GM21619 (cell line): ENCODE measurements at regions not wholly inside any gene's neighbourhood (a gene's known extent, or its start where the extent isn't known, plus 50 kb on each side); places are given as distances from the start of the nearest gene placed in this dataset.

Experiments used
- ATAC-seq: cut with Tn5 transposase; IDR thresholded peaks from one replicate; pipeline ENCODE4 v1.9.1; 2021; ENCODE audit not compliant: unreplicated experiment

DNA sequence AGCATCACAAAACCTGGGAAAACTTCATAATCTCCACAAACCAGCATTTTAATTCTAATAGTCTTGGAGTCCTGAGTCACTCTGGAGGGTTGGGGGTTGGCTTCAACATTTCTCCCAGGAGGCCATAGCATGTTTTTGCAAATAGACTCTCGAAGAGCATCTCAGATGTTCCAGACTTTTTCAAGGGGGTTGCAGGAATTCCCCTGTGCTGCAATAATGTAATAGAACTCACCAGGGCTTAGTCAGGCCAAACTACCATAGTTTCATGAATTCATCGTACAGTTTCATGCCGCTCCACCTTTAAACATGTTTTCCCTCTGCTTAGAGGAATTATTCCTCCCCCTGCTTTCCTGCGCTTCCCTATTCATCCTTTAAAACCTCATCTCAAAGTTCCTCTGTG lies 499.5 kb upstream of the KLF4 start:
- no peak for ATAC-seq

DNA sequence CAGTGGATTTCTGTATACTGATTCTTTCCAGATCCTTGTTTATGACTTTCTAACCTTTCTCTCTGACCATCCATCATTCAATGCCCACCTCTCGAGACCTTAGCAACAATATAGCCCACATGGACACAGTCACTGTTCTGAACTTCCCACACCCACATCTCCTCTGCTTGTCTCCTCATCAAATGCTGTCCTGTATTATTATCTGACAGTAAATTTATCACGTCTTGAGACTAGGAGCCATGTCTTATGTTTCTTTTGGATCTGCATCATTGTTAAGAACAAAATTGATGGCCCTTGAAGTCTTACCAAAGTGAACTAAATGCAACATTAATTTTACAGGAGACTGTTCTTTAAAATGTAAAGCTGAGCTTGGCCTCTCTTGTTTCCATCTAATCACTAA lies 495.4 kb upstream of the KLF4 start:
- no peak for ATAC-seq

DNA sequence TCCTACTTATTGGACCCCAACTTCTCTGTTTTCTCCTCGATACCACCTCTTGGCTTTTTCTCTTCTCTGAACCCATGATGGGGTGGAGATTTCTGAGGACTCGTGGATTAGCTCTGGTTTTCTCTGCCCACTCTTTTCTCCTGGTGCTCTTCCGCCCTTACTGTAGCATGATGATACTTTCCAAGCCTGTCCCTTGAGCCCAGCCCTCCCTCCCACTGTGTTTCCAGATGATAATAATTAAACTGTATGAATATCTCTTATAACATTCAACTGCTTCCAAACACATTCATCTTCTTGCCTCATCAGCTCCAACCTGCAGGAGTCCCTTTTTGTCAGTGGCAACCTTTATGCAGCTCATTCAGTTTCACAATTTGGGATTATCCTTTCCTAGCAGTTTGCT lies 494.2 kb upstream of the KLF4 start:
- ATAC-seq: no peak

DNA sequence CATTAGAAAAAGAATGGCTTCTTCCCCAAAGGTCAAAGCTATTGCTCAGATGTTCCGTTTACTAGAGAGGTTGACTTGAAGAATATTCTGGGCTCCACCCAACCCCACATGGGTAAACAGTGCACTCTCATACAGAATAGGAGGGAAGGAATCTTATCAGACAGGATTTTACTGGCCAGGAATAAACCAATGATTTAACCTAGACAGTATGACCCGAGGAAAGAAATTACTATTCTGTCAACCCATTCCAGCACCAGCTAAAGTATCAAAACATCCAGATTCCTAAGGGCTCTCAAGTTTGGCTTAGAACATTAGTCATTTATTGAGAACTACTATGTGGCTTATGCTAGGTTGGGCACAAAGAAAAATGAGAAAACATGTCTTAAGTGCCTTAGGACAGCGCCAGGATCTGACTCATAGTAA lies 493.6 kb upstream of the KLF4 start:
- no peak for ATAC-seq

DNA sequence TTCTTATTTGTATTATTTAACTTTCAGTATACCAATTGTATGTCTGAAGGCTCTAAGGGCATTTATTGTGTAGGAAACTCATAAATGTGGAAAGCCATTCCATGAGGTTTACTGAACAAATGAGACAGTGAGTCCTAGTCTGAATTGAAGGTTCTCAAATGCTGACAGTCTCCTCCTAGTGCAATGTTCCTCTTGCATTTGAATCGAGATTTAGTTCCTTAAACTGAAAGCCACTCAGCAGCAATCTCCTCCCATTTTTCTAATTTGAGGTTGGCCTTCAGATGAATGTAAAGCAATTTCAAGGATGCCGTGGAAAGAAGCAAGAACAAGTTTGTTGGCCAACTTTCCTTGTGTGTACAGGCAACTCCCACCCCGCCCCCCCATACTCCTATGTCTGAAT lies 493.2 kb upstream of the KLF4 start:
- ATAC-seq: no peak

DNA sequence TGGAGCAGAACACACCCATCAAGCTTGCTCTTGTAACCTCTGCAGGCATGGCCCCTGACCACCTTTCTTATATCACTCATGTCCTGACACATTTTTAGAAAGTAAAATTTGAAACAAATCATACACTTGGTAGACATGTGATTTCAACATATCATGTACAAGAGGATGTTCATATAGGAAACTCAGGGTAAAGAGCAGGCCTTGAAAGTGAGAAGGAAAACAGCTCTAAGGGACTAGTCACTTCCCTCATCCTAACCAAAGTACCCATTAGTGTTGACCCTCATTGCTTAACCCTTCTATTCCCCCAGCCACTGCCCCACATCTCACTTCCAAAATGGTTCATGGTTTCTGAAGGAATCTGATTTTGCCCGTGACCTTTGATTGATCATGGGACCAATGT lies 492.4 kb upstream of the KLF4 start:
- no peak for ATAC-seq

DNA sequence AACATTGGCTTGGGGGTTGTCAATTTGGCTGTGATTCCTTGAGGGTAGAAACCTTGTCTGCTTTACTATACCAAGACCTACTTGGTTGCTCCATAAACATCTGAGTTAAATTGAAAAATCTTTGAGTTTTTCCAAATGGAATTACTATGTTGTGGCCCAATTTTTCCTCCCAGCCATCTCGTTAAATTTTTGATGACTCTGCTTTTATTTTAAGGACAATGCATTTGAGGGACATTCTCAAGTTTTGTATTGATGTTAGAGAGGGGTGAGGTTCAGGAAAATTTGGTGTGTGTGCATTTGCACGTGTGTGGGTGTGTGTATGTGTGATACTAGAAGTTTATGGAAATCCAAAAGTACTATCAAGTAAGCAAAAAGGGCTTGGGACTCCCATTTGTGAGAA lies 491.4 kb upstream of the KLF4 start:
- ATAC-seq: no peak

DNA sequence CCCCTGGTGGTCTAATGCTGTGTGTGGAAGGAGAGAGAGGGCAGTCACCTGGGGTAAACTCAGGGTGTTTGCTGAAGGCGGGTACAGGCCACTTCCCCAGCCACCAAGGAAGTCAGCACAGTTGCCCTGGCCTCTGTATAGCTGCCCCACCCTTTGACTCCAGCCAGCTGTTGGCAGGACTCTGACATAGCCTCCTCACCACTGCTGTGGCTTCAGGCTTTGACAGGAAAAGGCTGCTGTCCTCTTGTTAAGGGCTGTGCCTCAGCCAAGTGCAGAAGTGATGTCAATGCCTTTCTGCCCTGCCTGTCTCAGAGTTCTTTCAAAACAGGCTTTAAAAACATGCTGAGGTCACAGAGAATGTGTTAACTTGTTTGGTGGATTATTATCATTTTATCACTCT lies 487.2 kb upstream of the KLF4 start:
- no peak for ATAC-seq

DNA sequence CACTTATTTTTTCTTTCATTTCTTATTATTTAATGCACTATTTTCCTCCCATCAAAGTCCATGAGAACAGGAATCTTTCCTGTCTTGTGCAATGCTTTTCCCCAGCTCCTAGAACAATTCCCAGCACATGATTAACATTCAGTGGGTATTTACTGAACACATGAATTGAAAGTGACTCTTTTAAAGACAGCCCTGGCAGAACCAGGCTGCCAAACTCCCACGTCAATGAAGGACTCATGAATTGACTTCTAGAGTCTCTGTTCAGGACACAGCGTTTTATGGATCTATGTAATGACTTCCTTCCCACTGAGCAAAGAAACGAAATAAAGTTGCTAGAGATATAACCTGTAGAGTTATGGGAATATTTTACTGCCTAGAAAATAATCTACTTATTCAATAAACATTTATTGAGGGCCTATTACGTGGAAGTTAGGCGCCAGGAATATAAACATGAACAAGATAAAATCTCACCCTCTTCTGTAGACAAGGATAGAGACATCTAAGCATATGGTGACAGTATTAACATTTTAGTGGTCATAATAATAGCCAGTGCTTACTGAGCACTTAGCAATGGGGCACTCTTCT lies 485.9 kb upstream of the KLF4 start:
- ATAC-seq: no peak

DNA sequence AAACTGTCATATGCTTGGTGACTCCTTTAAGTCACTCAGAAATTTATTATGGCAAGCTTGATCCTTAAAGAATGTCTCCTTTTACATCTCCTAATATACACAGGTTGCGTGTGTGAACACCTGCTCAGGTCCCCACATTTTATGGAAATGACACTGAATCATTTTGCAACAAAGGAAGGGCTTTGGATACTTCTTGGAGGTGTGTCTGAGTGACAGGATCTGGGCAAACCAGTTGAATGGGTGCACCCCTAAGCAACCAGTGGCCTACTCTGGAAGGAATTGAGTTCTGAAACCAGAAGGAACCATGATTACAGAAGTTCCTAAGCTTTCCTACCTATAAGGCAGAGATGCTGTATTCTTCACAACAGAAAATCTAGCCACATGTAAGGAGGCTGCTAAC lies 483.9 kb upstream of the KLF4 start:
- ATAC-seq: no peak

DNA sequence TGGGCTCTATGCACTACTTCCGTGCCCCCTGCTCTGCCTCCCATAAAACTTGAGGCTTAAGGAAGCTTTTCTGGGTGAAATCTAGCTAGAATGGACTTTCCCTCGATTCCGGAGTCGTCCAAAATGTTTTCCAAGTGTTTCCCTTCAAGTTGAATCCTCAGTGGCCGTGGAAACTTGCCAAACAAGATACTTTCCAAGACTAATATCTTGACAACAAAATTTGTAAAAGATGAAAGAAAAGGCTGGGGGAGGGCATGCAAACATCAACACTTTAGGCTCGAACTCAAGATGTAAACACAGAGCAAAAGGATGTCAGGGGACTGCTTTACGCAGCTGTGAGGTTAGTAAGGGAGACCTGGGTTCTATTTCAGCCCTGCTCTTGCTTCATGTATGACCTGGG lies 482.8 kb upstream of the KLF4 start:
- ATAC-seq: no peak

DNA sequence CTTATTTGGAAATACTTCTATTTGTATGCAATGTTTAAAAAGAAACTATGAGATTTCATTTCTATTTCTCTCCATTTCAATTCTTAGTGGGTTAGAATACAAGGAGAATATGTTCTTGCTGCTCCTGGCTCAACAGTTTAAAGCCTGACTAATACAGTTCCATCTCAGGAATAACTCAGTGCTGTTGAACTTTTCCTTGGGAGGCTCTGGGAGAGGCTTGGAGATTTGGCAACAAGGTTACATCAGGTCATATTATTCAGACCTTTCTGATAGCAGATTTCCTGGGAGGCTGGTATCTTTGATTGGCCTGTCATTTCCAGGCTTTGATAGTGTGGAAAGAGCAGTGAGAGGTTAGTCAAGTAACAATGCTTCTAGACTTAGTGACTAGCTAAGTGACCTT lies 481.7 kb upstream of the KLF4 start:
- no peak for ATAC-seq

DNA sequence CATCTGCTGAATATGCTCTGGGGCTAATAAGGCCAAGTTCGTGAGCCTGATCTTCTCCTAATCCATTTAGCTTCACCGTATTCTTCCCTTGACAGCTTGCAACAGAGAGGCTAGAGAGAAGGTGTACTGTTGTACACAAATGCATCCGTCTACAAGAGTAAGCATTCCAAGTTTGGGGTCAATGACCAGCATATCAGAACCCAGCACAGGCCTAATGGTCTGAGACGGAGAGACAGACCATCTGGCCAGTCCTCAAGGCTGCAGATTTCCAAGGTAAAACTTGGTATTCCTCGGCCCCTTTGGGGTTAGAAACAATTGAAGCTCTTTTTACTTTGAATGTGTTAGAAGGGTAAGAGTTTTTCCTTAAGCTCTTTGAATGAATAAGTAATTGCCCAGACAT lies 481.2 kb upstream of the KLF4 start:
- ATAC-seq: no peak

DNA sequence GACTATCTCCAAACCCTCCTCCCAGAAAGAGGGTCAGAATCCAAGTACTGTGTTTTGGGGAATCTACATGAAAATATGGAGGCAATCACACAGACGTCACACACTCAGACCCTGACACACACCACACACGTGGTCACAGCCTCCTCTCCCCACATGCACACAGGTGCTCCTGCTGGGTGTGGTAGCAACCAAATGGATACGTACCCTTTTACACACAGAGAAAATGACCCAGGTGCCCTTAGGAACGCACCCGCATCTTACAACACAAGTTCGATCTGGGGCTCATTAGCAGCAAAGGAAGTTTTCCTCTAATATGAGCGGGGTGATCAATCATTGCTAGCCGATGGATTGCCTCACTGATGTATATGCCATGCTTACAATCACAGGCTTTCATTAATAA lies 480.2 kb upstream of the KLF4 start:
- ATAC-seq: no peak

DNA sequence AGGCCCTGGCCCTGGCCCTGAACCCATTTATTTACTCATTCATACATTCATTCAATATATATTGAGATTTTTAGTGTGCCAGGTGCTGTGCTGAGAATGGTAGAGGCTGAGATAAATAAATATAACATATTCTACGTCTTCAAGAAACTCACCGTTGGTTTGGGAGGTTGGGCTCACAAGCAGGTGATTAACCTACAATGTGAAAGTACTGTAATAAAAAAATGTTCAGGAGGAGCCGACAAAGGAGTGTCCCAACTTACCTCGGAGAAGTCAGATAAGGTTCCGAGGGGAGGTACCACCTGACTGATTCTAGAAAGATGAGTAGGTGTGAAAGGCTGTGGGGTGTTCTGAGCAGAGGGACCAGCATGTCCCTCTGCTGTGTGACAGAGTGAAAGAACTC lies 479.6 kb upstream of the KLF4 start:
- ATAC-seq: no peak

DNA sequence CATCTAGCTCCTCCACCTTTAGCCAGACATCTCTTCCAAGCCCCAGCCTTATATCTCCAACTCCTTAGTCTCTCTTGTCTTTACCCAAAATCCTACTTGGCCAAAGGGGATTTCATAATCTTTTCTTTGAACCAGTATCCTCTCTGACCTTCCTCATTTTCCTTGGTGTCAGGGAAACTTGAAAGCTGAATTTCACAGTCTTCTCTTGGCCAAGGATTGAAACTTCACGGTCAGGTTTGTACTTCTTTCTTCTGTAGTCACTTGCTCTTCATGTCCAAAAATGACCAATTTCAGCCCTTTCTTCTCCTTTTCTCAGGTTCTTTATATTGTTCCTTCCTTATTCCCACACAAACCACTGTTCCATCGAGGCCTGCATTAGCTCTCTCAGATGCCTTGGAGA lies 473.7 kb upstream of the KLF4 start:
- ATAC-seq: no peak

DNA sequence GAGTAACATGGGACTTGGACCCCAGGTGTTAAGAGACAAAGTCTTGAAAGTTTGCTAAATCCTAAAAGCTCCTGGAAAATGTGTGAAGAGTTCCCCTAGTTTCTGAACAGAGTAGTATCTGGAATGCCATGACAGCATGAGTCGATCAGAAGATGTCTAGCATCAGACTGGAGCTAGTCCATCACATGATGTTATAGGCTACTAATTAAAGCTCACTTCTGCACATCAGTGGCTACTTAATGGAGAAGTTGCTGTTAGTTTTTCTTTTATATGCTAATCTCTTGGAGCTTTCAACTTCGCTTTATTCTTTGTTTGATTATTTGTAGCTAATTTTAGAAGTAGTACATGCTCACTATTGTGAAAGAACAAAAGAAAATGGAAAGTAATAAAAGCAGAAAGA lies 471.3 kb upstream of the KLF4 start:
- ATAC-seq: no peak

DNA sequence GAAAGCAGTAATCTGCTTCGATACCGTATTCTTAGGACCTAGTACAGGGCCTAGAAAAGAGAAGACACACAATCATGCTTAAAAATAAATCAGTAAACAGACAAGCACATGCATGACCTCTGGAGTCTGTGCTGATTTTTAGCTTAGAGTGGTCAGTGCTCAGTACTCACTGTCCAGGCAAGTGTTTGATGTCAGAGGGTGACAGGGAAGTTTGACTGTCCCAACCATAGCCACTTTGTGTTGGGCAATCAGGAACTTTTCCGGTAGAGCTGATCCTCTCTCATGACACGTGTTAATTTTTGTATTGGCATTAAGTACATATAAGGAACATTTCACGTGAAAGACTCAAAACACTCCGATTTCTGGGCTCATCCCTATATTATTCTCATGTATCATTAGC lies 464.7 kb upstream of the KLF4 start:
- ATAC-seq: no peak

DNA sequence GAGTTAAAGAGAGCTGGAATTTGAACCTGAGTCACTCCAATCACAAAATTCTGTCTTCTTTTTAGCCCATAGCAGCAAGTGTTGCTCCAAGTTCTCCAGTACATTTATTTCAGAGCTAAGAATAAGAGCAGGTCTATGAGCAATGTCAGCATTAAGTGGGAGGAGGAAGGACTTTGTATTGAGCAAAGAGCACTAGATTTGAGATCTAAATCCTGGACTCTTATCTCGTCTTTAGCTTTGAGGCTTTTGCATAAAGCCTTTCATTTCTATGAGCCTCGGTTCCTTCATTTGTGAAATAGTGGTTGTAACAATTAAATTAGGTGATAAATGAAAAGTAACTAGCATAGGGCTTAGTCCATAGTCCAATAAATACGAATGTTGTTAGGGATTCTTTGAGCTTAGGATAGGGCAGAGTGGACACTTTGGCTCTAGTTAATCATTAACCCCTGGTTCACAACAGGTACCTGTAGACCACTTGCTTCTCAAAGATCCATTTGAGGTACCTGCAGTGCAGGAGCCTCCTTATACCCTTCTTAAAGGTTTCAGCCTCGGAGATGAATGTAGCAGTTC lies 464.1 kb upstream of the KLF4 start:
- no peak for ATAC-seq

DNA sequence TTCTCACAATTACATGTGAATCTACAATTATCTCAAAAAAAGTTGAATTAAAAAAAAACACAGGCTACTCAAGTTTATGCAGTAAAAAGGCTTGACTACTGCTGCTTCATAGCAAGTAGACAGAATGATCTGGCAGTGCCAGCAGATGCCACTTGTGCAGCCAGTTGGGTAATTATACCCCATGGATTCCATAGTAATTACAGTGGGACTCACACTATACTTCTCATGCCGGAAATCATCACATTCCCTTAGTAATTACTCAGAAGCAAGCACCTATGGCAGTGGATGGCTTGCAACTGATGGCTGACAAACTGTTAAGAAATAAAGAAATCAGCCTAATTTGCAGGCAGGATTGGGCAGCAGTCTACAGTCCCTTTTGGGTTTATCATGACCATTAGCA lies 463.2 kb upstream of the KLF4 start:
- ATAC-seq: no peak

DNA sequence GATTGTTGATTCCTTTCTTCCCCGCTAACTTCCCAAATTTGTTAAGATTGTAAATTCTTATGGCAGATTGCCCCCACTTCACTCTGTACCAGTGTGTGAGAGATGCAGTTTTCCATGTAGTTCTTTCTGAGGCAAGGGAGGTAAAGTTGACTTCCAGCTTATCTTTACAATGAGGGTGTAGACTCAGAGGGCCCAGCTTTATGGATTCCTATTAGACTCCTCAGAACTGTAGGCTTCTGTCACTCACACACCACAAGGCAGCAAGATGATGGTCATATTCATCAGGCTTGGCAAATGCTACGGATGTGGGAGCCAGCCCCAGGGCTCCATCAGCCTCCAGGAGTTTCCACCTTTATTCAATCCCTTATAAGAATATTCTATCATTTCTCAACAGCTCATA lies 461.9 kb upstream of the KLF4 start:
- no peak for ATAC-seq

DNA sequence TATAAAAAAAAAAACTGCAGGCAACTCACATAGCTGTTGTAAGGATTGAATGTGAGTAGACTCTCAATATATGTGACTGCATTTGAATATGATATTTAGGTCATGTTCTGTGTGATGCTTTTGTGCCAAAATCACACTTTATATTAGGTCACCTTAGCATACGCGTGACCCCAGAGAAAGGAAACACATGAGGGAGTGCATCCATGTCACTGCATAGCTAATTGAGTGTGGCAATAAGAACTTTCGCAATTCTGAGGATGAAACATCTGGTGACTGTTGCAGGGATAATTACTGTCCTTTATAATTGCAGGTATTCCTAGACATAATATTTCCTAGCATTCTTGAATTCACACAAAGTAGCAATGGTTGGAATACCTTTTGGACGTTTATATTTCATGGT lies 459.5 kb upstream of the KLF4 start:
- no peak for ATAC-seq

DNA sequence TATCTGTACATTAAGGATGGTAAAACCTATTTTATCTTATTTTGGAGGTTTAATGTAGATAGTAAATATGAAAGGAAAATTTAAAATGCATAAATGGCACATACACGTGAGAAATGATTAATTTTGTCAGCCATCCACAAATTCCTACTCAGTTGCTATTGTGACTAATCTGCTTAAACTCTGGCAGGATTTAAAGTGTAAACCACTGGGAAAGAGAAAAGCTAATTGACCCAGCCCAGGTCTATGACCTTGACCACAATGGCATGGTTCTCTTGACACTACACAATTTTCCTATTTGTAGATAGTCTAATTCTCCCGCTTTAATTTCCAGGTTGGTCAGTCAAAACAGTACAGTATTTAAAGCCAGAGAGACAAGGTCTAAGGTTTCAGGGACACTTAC lies 459.0 kb upstream of the KLF4 start:
- no peak for ATAC-seq

DNA sequence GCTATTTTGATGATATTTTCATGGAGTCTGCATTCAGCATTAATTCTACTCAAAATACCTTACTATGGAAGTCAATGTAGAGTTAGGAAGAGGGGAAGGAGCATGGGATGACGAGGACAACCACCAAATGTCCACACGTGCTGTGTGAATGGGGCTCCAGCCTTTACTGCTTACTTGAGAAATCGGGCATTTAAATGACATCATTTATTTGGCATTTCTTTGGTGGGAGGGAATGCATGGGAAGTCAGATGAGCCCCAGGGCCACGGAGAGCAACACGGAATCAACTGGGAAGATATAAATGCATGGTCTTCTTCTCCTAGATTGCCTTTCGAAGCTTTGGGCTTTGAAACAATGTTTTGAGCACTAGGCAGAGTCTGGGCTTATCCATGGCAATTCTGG lies 458.5 kb upstream of the KLF4 start:
- no peak for ATAC-seq
